ENCODE measurements at regions not wholly inside any gene's neighbourhood (a gene's known extent, or its start where the extent isn't known, plus 50 kb on each side); places are given as distances from the start of the nearest gene placed in this dataset.

GRCh38 chr11:15888556-15889345 lies 467.6 kb downstream of the SOX6 start:
- Mint-ChIP-seq H3K36me3 (ENCODE audit: insufficient read depth in 1 of 3, low read depth in 3 of 3) (no peaks in the 10 kb centered on the region), H3K27me3 (ENCODE audit: low read depth) (peaks cover 5% of the 10 kb centered on the region), H3K4me3 (no peak overlapping the region), H3K27ac (no peak overlapping the region), H3K9me3 (no peaks in the 10 kb centered on the region), H3K4me1 (peaks cover 6 to 10% of the 10 kb centered on the region in 2 experiments; a peak in 3 of 4 replicates)
- H3K14ac ChIP-seq (ENCODE audit: insufficient read depth, low read length): no peak overlapping the region
- H4K20me1 ChIP-seq (ENCODE audit: control insufficient read depth, insufficient read depth, insufficient read length): no peaks in the 10 kb centered on the region
- H2AFZ ChIP-seq (ENCODE audit: low read length): no peak overlapping the region
- H3K27me3 ChIP-seq (ENCODE audit: insufficient read depth, low read length): no peaks in the 10 kb centered on the region
- no peak overlapping the region for H2BK15ac ChIP-seq (ENCODE audit: low read depth, low read length)
- H3K4ac ChIP-seq (ENCODE audit: low read depth, low read length): no peak overlapping the region
- H3T11ph ChIP-seq (ENCODE audit: low read length): no peak overlapping the region
- no peak overlapping the region for H3K56ac ChIP-seq (ENCODE audit: insufficient read length, low read depth, low read length)
- H2BK120ac ChIP-seq (ENCODE audit: low read depth, low read length, poor library complexity, severe bottlenecking): no peak overlapping the region
- H3K9me3 ChIP-seq (ENCODE audit: control insufficient read depth, low read depth, low read length): no peaks in the 10 kb centered on the region
- H4K91ac ChIP-seq (ENCODE audit: insufficient read length, low read depth, low read length): no peak overlapping the region
- no peak overlapping the region for H2BK20ac ChIP-seq (ENCODE audit: low read depth, low read length, poor library complexity, severe bottlenecking)
- no peak overlapping the region for H2AK5ac ChIP-seq (ENCODE audit: insufficient read length, low read length)
- no peak overlapping the region for H2BK12ac ChIP-seq (ENCODE audit: insufficient read length, low read depth, low read length)
- no peak overlapping the region for H2BK5ac ChIP-seq (ENCODE audit: insufficient read length, low read length)
- H3K79me1 ChIP-seq (ENCODE audit: insufficient read depth, low read depth, low read length, poor library complexity, severe bottlenecking): no peaks in the 10 kb centered on the region
- H4K5ac ChIP-seq (ENCODE audit: insufficient read length, low read depth, low read length): no peak overlapping the region
- H3K4me1 ChIP-seq (ENCODE audit: insufficient read depth, low read length): no peaks in the 10 kb centered on the region
- H3K23ac ChIP-seq (ENCODE audit: insufficient read length, low read depth, low read length): no peak overlapping the region
- H3K23me2 ChIP-seq (ENCODE audit: insufficient read length, low read depth, low read length, poor library complexity, severe bottlenecking): no peaks in the 10 kb centered on the region
- no peak for DNase-seq
- no peaks in the 10 kb centered on the region for H3K79me2 ChIP-seq (ENCODE audit: insufficient read depth, low read length)
- H3K4me2 ChIP-seq (ENCODE audit: insufficient read depth, insufficient read length, low read length): no peak overlapping the region
- no peak overlapping the region for H3K27ac ChIP-seq (ENCODE audit: insufficient read length, low read depth, low read length)
- H4K8ac ChIP-seq (replicated peaks; ENCODE audit: insufficient read length, low read depth, low read length): no peak overlapping the region
- H3K9ac ChIP-seq (ENCODE audit: extremely low read depth, insufficient read length, low read length): no peak overlapping the region
- no peak for TF ChIP-seq CTCF (conservative IDR thresholded peaks at IDR 0.05)
- no peak overlapping the region for H3K18ac ChIP-seq (ENCODE audit: insufficient read length, low read depth, low read length)
- WGBS (ENCODE audit: extremely low coverage, insufficient read length, low lambda C conversion rate): no CpG with 5 or more reads among the region's 2 CpGs

Data from H9 (cell line).